ENCODE measurements at regions not wholly inside any gene's neighbourhood (a gene's known extent, or its start where the extent isn't known, plus 50 kb on each side); places are given as distances from the start of the nearest gene placed in this dataset.

DNA sequence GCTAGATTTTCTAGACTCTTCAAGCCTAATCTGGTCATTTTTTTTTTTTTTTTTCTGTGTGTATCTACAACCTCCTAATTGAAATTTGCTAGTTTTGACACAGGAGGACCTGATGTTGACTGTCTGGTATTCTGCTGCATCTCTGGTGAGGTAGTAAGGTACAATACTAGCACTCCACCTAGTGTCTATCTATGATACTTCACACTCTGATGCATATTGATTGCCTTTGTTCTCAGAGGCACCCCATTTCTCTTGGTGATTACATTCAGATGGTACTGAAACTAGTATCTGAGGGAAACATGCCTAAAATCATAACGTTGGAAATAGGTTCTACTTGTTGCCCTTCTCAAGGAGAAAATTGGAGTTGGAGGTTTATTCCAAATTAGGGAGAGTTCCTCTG is 930.5 kb upstream of the NOVA1 start:
- TF ChIP-seq CTCF (IDR thresholded peaks at IDR 0.05; ENCODE audit: insufficient read depth, missing control alignments) = peak; percentile 22
- peak; percentile 86 for FAIRE-seq
- no peak for DNase-seq (ENCODE audit: insufficient read length, low spot score)

DNA sequence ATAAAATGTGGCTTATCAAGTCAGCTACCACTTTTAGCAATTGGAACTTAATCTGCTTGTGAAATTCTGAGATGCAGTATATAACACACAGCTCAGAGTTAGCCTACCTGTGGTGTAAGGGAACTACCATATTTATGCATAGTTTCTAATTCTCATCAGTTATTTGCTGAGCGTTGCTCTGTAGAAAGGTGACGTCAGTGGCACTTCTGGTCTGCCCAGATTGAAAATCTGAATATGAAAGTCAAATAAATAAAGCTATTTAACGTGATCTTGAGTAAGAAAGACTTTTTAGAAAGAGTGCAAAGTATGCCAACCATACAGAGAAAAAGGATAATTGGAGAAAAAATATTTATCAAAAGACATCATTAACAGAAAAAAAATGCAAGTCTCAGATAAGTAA is 938.9 kb upstream of the NOVA1 start:
- TF ChIP-seq CTCF (IDR thresholded peaks at IDR 0.05; ENCODE audit: insufficient read depth, missing control alignments) = no peak
- DNase-seq (ENCODE audit: insufficient read length, low spot score) = no peak
- FAIRE-seq = no peak

GRCh38 chr14:27546111-27546510 is 948.3 kb upstream of the NOVA1 start:
- FAIRE-seq (no peak), DNase-seq (ENCODE audit: insufficient read length, low spot score) (no peak)
- no peak for TF ChIP-seq CTCF (IDR thresholded peaks at IDR 0.05; ENCODE audit: insufficient read depth, missing control alignments)

GRCh38 chr14:27553790-27554189 is 956.0 kb upstream of the NOVA1 start:
- FAIRE-seq (no peak), DNase-seq (ENCODE audit: insufficient read length, low spot score) (no peak)
- peak; percentile 20 for TF ChIP-seq CTCF (IDR thresholded peaks at IDR 0.05; ENCODE audit: insufficient read depth, missing control alignments)

- no peak for FAIRE-seq
- no peak for TF ChIP-seq CTCF (IDR thresholded peaks at IDR 0.05; ENCODE audit: insufficient read depth, missing control alignments)
- no peak for DNase-seq (ENCODE audit: insufficient read length, low spot score)
These were observed 959.6 kb upstream of the NOVA1 start for GRCh38 chr14:27557445-27557844.

DNA sequence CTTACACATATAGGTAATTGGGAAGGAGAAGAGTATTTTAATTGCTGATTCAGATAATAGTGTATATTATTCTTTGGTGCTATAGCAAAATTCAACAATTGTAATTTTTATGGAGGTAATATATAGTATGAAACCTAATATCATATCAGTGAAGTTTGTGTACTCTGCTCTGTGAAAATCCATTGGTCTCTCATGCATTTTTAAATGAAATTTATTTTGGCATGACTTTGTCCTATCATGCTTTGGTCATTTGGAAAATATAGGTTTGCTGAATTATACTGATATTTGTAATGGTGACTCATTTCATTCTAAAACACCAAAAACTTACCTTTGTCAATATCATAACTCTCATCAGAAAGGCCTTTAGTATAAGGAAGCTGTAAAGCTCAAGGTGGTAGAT is 962.0 kb upstream of the NOVA1 start:
- DNase-seq (ENCODE audit: insufficient read length, low spot score) = no peak
- TF ChIP-seq CTCF (IDR thresholded peaks at IDR 0.05; ENCODE audit: insufficient read depth, missing control alignments) = no peak
- FAIRE-seq = no peak

GRCh38 chr14:27566843-27567382 is 969.1 kb upstream of the NOVA1 start:
- FAIRE-seq (no peak), DNase-seq (ENCODE audit: insufficient read length, low spot score) (no peak)
- TF ChIP-seq CTCF (IDR thresholded peaks at IDR 0.05; ENCODE audit: insufficient read depth, missing control alignments) = no peak
